T-helper 2 cell treated with Interferon-gamma antibody and Interleukin-4, amounts not matched to agents 5 μg/mL and 100 μg/mL, for 36 hours (primary cell): ENCODE measurements at regions not wholly inside any gene's neighbourhood (a gene's known extent, or its start where the extent isn't known, plus 50 kb on each side); places are given as distances from the start of the nearest gene placed in this dataset.
"Not testable (repeated sequence)": the region's sequence is repeated elsewhere in the genome, so short reads cannot be mapped to it uniquely, and the experiment has no call there.

ENCODE experiments used
- DNase-seq: peaks from one replicate; pipeline ENCODE4 v3.0.0; 2021; ENCODE audit warnings: low spot score
- H3K27ac Mint-ChIP-seq: one replicate; pipeline ENCODE4 v1.8.0; 2021; ENCODE audit warnings: mild to moderate bottlenecking, mixed read lengths
- H3K27me3 Mint-ChIP-seq: one replicate; pipeline ENCODE4 v1.8.0; 2021; ENCODE audit warnings: low read depth, mixed read lengths
- H3K36me3 Mint-ChIP-seq: one replicate; pipeline ENCODE4 v1.8.0; 2021; ENCODE audit warnings: low read depth, mixed read lengths
- H3K4me1 Mint-ChIP-seq: one replicate; pipeline ENCODE4 v1.8.0; 2021; ENCODE audit warnings: low read depth, mixed read lengths
- H3K4me3 Mint-ChIP-seq: one replicate; pipeline ENCODE4 v1.8.0; 2022; ENCODE audit warnings: mild to moderate bottlenecking, moderate library complexity, mixed read lengths
- H3K9me3 Mint-ChIP-seq: one replicate; pipeline ENCODE4 v1.8.0; 2021; ENCODE audit warnings: mixed read lengths

- no peak overlapping the region for H3K27ac Mint-ChIP-seq
- H3K9me3 Mint-ChIP-seq: no peaks in the 10 kb centered on the region
- H3K36me3 Mint-ChIP-seq: no peaks in the 10 kb centered on the region
- no peak for DNase-seq
- H3K4me3 Mint-ChIP-seq: no peak overlapping the region
- no peaks in the 10 kb centered on the region for H3K27me3 Mint-ChIP-seq
- no peaks in the 10 kb centered on the region for H3K4me1 Mint-ChIP-seq
These were observed 158.4 kb upstream of the TMEM72 start for GRCh38 chr10:44752451-44753441.

GRCh38 chr10:44754355-44754754 lies 156.8 kb upstream of the TMEM72 start:
- DNase-seq, H3K4me3 Mint-ChIP-seq, H3K36me3 Mint-ChIP-seq, H3K27me3 Mint-ChIP-seq, H3K4me1 Mint-ChIP-seq, H3K27ac Mint-ChIP-seq, H3K9me3 Mint-ChIP-seq: not testable (repeated sequence)

GRCh38 chr10:44755481-44755880 lies 155.7 kb upstream of the TMEM72 start:
- no peak for DNase-seq
- H3K27ac Mint-ChIP-seq: no peak overlapping the region
- H3K36me3 Mint-ChIP-seq: no peaks in the 10 kb centered on the region
- no peak overlapping the region for H3K4me3 Mint-ChIP-seq
- H3K27me3 Mint-ChIP-seq: peaks cover 2% of the 10 kb centered on the region
- H3K4me1 Mint-ChIP-seq: no peaks in the 10 kb centered on the region
- no peaks in the 10 kb centered on the region for H3K9me3 Mint-ChIP-seq

- Mint-ChIP-seq H3K4me1 (no peaks in the 10 kb centered on the region), H3K27ac (no peak overlapping the region), H3K9me3 (no peaks in the 10 kb centered on the region), H3K36me3 (no peaks in the 10 kb centered on the region), H3K4me3 (no peak overlapping the region), H3K27me3 (peaks cover 2% of the 10 kb centered on the region)
- no peak for DNase-seq
These were observed 154.9 kb upstream of the TMEM72 start for GRCh38 chr10:44756216-44756615.

GRCh38 chr10:44757551-44758205 lies 153.5 kb upstream of the TMEM72 start:
- no peak overlapping the region for H3K4me3 Mint-ChIP-seq
- H3K4me1 Mint-ChIP-seq: no peaks in the 10 kb centered on the region
- H3K36me3 Mint-ChIP-seq: no peaks in the 10 kb centered on the region
- no peak overlapping the region for H3K27ac Mint-ChIP-seq
- H3K9me3 Mint-ChIP-seq: no peaks in the 10 kb centered on the region
- peaks cover 2% of the 10 kb centered on the region for H3K27me3 Mint-ChIP-seq
- no peak for DNase-seq

GRCh38 chr10:44759122-44759521 lies 152.0 kb upstream of the TMEM72 start:
- Mint-ChIP-seq H3K27me3 (peaks cover 2% of the 10 kb centered on the region), H3K9me3 (no peaks in the 10 kb centered on the region), H3K36me3 (no peaks in the 10 kb centered on the region), H3K4me1 (no peaks in the 10 kb centered on the region), H3K4me3 (no peak overlapping the region), H3K27ac (no peak overlapping the region)
- no peak for DNase-seq

- no peaks in the 10 kb centered on the region for H3K36me3 Mint-ChIP-seq
- no peaks in the 10 kb centered on the region for H3K9me3 Mint-ChIP-seq
- no peak overlapping the region for H3K27ac Mint-ChIP-seq
- H3K4me3 Mint-ChIP-seq: no peak overlapping the region
- H3K4me1 Mint-ChIP-seq: no peaks in the 10 kb centered on the region
- no peak for DNase-seq
- H3K27me3 Mint-ChIP-seq: peaks cover 2% of the 10 kb centered on the region
These were observed 150.6 kb upstream of the TMEM72 start for GRCh38 chr10:44760513-44760912.

- no peak for DNase-seq
- Mint-ChIP-seq H3K27me3 (peaks cover 2% of the 10 kb centered on the region), H3K9me3 (no peaks in the 10 kb centered on the region), H3K36me3 (no peaks in the 10 kb centered on the region), H3K27ac (no peak overlapping the region), H3K4me3 (no peak overlapping the region), H3K4me1 (no peaks in the 10 kb centered on the region)
These were observed 150.1 kb upstream of the TMEM72 start for GRCh38 chr10:44761076-44761475.

GRCh38 chr10:44763331-44763730 lies 147.8 kb upstream of the TMEM72 start:
- no peaks in the 10 kb centered on the region for H3K36me3 Mint-ChIP-seq
- H3K4me1 Mint-ChIP-seq: no peaks in the 10 kb centered on the region
- peaks cover 2% of the 10 kb centered on the region for H3K27me3 Mint-ChIP-seq
- no peak overlapping the region for H3K4me3 Mint-ChIP-seq
- no peaks in the 10 kb centered on the region for H3K9me3 Mint-ChIP-seq
- DNase-seq: no peak
- H3K27ac Mint-ChIP-seq: no peak overlapping the region

- Mint-ChIP-seq H3K27ac (no peak overlapping the region), H3K4me3 (no peak overlapping the region), H3K4me1 (no peaks in the 10 kb centered on the region), H3K9me3 (no peaks in the 10 kb centered on the region), H3K36me3 (no peaks in the 10 kb centered on the region), H3K27me3 (no peaks in the 10 kb centered on the region)
- no peak for DNase-seq
These were observed 145.8 kb upstream of the TMEM72 start for GRCh38 chr10:44765299-44765698.

GRCh38 chr10:44766631-44767030 lies 144.5 kb upstream of the TMEM72 start:
- H3K27ac Mint-ChIP-seq: no peak overlapping the region
- no peaks in the 10 kb centered on the region for H3K36me3 Mint-ChIP-seq
- H3K27me3 Mint-ChIP-seq: no peaks in the 10 kb centered on the region
- no peak for DNase-seq
- H3K4me1 Mint-ChIP-seq: no peaks in the 10 kb centered on the region
- H3K9me3 Mint-ChIP-seq: no peaks in the 10 kb centered on the region
- no peak overlapping the region for H3K4me3 Mint-ChIP-seq

GRCh38 chr10:44769450-44769849 lies 141.7 kb upstream of the TMEM72 start:
- H3K9me3 Mint-ChIP-seq: no peaks in the 10 kb centered on the region
- no peak for DNase-seq
- no peak overlapping the region for H3K4me3 Mint-ChIP-seq
- H3K27me3 Mint-ChIP-seq: no peaks in the 10 kb centered on the region
- H3K27ac Mint-ChIP-seq: no peak overlapping the region
- no peaks in the 10 kb centered on the region for H3K36me3 Mint-ChIP-seq
- no peaks in the 10 kb centered on the region for H3K4me1 Mint-ChIP-seq

- Mint-ChIP-seq H3K36me3 (no peaks in the 10 kb centered on the region), H3K4me3 (no peak overlapping the region), H3K4me1 (no peaks in the 10 kb centered on the region), H3K27ac (no peak overlapping the region), H3K27me3 (no peaks in the 10 kb centered on the region), H3K9me3 (no peaks in the 10 kb centered on the region)
- DNase-seq: no peak
These were observed 139.7 kb upstream of the TMEM72 start for GRCh38 chr10:44771233-44771995.

GRCh38 chr10:44773565-44773964 lies 137.6 kb upstream of the TMEM72 start:
- H3K4me3 Mint-ChIP-seq: no peak overlapping the region
- no peak overlapping the region for H3K27ac Mint-ChIP-seq
- H3K36me3 Mint-ChIP-seq: no peaks in the 10 kb centered on the region
- H3K9me3 Mint-ChIP-seq: no peaks in the 10 kb centered on the region
- H3K4me1 Mint-ChIP-seq: no peaks in the 10 kb centered on the region
- no peak for DNase-seq
- no peaks in the 10 kb centered on the region for H3K27me3 Mint-ChIP-seq
